GM12872 (cell line): ENCODE measurements at regions not wholly inside any gene's neighbourhood (a gene's known extent, or its start where the extent isn't known, plus 50 kb on each side); places are given as distances from the start of the nearest gene placed in this dataset.

Experiments used
- TF ChIP-seq, protein P1 (sequence below): IDR thresholded peaks from 3 replicates; pipeline ENCODE4 v1.5.1; 2011; ENCODE audit warnings: low read depth, mild to moderate bottlenecking, low read length, moderate library complexity; ENCODE audit not compliant: insufficient read depth

GRCh38 chr16:17647879-17648872 is 177.4 kb upstream of the XYLT1 start:
- TF ChIP-seq, protein P1, sequence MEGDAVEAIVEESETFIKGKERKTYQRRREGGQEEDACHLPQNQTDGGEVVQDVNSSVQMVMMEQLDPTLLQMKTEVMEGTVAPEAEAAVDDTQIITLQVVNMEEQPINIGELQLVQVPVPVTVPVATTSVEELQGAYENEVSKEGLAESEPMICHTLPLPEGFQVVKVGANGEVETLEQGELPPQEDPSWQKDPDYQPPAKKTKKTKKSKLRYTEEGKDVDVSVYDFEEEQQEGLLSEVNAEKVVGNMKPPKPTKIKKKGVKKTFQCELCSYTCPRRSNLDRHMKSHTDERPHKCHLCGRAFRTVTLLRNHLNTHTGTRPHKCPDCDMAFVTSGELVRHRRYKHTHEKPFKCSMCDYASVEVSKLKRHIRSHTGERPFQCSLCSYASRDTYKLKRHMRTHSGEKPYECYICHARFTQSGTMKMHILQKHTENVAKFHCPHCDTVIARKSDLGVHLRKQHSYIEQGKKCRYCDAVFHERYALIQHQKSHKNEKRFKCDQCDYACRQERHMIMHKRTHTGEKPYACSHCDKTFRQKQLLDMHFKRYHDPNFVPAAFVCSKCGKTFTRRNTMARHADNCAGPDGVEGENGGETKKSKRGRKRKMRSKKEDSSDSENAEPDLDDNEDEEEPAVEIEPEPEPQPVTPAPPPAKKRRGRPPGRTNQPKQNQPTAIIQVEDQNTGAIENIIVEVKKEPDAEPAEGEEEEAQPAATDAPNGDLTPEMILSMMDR, result no peak

DNA sequence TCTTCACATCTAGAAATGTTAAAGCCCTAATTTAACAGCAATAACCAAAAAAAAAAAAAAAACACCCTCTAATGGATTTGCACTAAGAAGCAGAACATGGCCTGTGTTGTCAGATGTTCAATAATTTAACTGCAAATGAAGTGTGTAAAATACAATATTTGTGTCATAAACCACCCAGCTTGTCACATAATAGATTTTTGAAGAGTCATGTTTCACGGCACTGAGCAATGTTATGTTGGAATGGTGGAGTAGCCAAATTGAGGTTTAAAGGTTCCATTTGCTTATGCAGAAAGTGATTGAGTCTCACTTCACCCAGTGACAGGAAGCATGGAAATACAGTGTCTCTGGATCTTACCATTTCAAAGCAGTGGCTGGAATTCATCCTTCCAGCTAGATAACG is 173.2 kb upstream of the XYLT1 start:
- TF ChIP-seq, protein P1, result no peak

- TF ChIP-seq, protein P1, result no peak
Observed at GRCh38 chr16:17641990-17642389, 171.2 kb upstream of the XYLT1 start.

- TF ChIP-seq, protein P1, result no peak
Observed at GRCh38 chr16:17638134-17638533, 167.4 kb upstream of the XYLT1 start.

GRCh38 chr16:17635183-17635582 is 164.4 kb upstream of the XYLT1 start:
- TF ChIP-seq, protein P1, result no peak

DNA sequence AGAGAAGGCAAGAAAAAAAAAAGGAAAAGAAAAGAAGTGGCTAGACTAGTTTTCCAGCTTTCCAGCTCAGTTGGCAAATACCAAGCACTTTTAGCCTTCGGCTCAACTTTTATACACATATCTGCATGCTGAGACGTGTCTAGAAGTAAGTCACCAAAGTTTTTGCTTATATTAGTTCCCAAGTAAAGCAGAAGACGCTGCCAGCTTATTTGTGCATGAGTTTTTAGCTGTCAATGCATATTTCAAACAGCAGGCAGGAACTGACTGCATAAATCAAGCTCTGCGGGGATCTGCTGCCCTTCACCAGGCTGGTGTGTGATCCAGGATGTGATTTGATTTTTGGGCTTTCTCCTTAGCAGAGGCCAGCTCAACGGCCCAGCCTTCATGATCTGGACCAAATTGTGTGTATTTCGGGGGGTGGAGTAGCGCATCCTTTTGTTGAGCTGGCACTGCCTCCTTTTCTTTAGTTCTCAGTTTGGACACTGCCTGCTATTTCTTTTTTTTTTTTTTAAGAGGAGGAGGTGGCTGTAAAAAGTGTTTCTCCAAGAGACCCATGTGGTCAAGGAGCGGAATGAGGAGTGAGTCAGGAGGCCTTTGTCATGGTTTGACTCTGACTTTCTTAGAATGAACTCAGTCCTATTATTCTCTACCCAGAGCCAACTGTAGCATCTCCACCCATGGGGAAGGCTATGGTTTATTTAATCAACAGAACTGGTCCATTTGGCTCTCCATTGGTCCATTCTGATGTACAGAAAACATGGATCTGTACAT is 162.6 kb upstream of the XYLT1 start:
- TF ChIP-seq, protein P1, result no peak

- TF ChIP-seq, protein P1, result no peak
Observed at GRCh38 chr16:17632667-17633066, 161.9 kb upstream of the XYLT1 start.
